ENCODE measurements at regions not wholly inside any gene's neighbourhood (a gene's known extent, or its start where the extent isn't known, plus 50 kb on each side); places are given as distances from the start of the nearest gene placed in this dataset.

DNA sequence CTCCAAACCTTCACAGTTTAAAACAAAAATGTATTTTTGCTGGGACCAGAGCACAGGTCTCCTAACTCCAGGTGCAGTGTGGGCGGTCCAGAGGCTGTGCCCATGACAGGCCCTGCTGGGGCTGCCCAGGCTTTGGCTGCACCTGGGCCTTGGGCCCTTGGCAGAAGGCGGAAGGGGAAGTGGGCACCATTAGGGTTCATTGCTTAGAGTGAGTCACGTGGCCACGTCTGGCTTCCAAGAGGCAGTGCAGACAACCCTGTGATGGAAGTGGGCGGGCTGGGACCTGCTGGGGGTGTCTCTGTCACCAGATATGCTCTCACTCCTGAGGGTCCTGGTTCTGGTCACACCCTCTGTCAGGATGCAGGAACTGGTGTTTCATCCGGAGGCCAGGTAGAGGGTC lies 302.2 kb downstream of the QKI start (continued):
- TF ChIP-seq REST (IDR thresholded peaks at IDR 0.05; ENCODE audit: low read depth) (no peak), JUND (IDR thresholded peaks at IDR 0.05) (no peak), POLR2A (IDR thresholded peaks at IDR 0.05; ENCODE audit: borderline replicate concordance, extremely low read depth, insufficient read depth, insufficient read length) (no peak), POLR2AphosphoS5 (IDR thresholded peaks at IDR 0.05; ENCODE audit: low read depth, low read length) (no peak), ATF3 (IDR thresholded peaks at IDR 0.05) (no peak), EZH2phosphoT487 (IDR thresholded peaks at IDR 0.05; ENCODE audit: borderline replicate concordance) (no peak), SRF (IDR thresholded peaks at IDR 0.05; ENCODE audit: low read depth) (no peak)

GRCh38 chr6:163715846-163716245 lies 301.3 kb downstream of the QKI start:
- ChIA-PET CTCF (no interaction called here), POLR2A (no interaction called here)

More at GRCh38 chr6:163715846-163716245, 301.3 kb downstream of the QKI start:
- Histone ChIP-seq H4K20me1 (ENCODE audit: insufficient read depth) (no peaks in the 10 kb centered on the region), H3K9ac (ENCODE audit: low read length) (no peak overlapping the region), H3K27me3 (ENCODE audit: insufficient read depth, low read length) (no peaks in the 10 kb centered on the region), H3K27ac (ENCODE audit: low read depth, low read length) (no peak overlapping the region), H3K4me1 (ENCODE audit: control insufficient read depth in 1 of 2, insufficient read depth in 2 of 2, low read length in 2 of 2) (no peaks in the 10 kb centered on the region), H3K4me3 (replicated peaks in 1 of 2; ENCODE audit: low read depth in 1 of 2, low read length in 2 of 2) (no peak overlapping the region), H3K9me3 (ENCODE audit: control insufficient read depth in 1 of 2, insufficient read depth in 1 of 2, low read depth in 1 of 2, low read length in 2 of 2) (no peaks in the 10 kb centered on the region), H3K79me2 (ENCODE audit: insufficient read depth, low read length) (no peaks in the 10 kb centered on the region), H3K4me2 (ENCODE audit: low read length) (no peak overlapping the region), H2AFZ (ENCODE audit: low read depth, low read length, poor library complexity, severe bottlenecking) (no peak overlapping the region), H3K36me3 (ENCODE audit: control insufficient read depth in 1 of 2, insufficient read depth in 2 of 2, low read length in 2 of 2) (no peaks in the 10 kb centered on the region), H3K9me2 (ENCODE audit: insufficient read depth) (no peaks in the 10 kb centered on the region)
- no peak for TF ChIP-seq EGR1 (IDR thresholded peaks at IDR 0.05; ENCODE audit: low read depth)
- no peak for TF ChIP-seq EZH2 (IDR thresholded peaks at IDR 0.05)
- no TSS peak for BruUV-seq (replicated peaks)
- intact Hi-C loops (cut with micrococcal nuclease): no loop called here
- no peak for DNase-seq (ENCODE audit: low read depth, low spot score)
- ATAC-seq: no peak
- RAD21 ChIA-PET (ENCODE audit: low non-redundant PET in 1 of 2, low total read pairs in 2 of 2, uncharacterized antibody in 2 of 2, unreplicated experiment in 2 of 2): no interaction called here
